ENCODE measurements at regions not wholly inside any gene's neighbourhood (a gene's known extent, or its start where the extent isn't known, plus 50 kb on each side); places are given as distances from the start of the nearest gene placed in this dataset.

- no peaks in the 10 kb centered on the region for H3K36me3 ChIP-seq (ENCODE audit: insufficient read depth, low read length)
- H3K9me2 ChIP-seq (ENCODE audit: low read depth, low read length) = no peaks in the 10 kb centered on the region
- no peak overlapping the region for H3K4me3 ChIP-seq (ENCODE audit: low read depth, low read length, poor library complexity, severe bottlenecking)
- H4K20me1 ChIP-seq (ENCODE audit: insufficient read depth, low read length) = no peaks in the 10 kb centered on the region
- H3K79me2 ChIP-seq (ENCODE audit: insufficient read depth, low read length) = no peaks in the 10 kb centered on the region
- no peak overlapping the region for H3K4me2 ChIP-seq (ENCODE audit: low read length)
- no peaks in the 10 kb centered on the region for H3K27me3 ChIP-seq (ENCODE audit: insufficient read depth, low read length)
- H3K4me1 ChIP-seq (ENCODE audit: insufficient read depth, low read length, severe bottlenecking) = no peaks in the 10 kb centered on the region
- no peak overlapping the region for H3K9ac ChIP-seq (ENCODE audit: low read length)
- no peaks in the 10 kb centered on the region for H3K9me3 ChIP-seq (ENCODE audit: low read length)
- H3K27ac ChIP-seq (ENCODE audit: low read depth, low read length, poor library complexity, severe bottlenecking) = no peak overlapping the region
- no peak overlapping the region for H2AFZ ChIP-seq (ENCODE audit: low read length)
- no peaks in the 10 kb centered on the region for H3F3A ChIP-seq (ENCODE audit: insufficient read depth, low read length)
- TF ChIP-seq CTCF (IDR thresholded peaks at IDR 0.05; ENCODE audit: low read length) (no peak), EZH2 (IDR thresholded peaks at IDR 0.05; ENCODE audit: borderline replicate concordance, low read length) (no peak)
Observed at GRCh38 chr13:71964491-71965100, 97.6 kb upstream of the DACH1 start.

GRCh38 chr13:71962735-71963134 is 95.7 kb upstream of the DACH1 start:
- H3K9me3 ChIP-seq (ENCODE audit: low read length) = no peaks in the 10 kb centered on the region
- no peaks in the 10 kb centered on the region for H3K36me3 ChIP-seq (ENCODE audit: insufficient read depth, low read length)
- H3F3A ChIP-seq (ENCODE audit: insufficient read depth, low read length) = no peaks in the 10 kb centered on the region
- no peaks in the 10 kb centered on the region for H4K20me1 ChIP-seq (ENCODE audit: insufficient read depth, low read length)
- no peak overlapping the region for H3K4me2 ChIP-seq (ENCODE audit: low read length)
- no peak overlapping the region for H3K4me3 ChIP-seq (ENCODE audit: low read depth, low read length, poor library complexity, severe bottlenecking)
- H3K79me2 ChIP-seq (ENCODE audit: insufficient read depth, low read length) = no peaks in the 10 kb centered on the region
- no peak overlapping the region for H3K27ac ChIP-seq (ENCODE audit: low read depth, low read length, poor library complexity, severe bottlenecking)
- H3K27me3 ChIP-seq (ENCODE audit: insufficient read depth, low read length) = no peaks in the 10 kb centered on the region
- H3K9ac ChIP-seq (ENCODE audit: low read length) = no peak overlapping the region
- H3K4me1 ChIP-seq (ENCODE audit: insufficient read depth, low read length, severe bottlenecking) = no peaks in the 10 kb centered on the region
- no peak overlapping the region for H2AFZ ChIP-seq (ENCODE audit: low read length)
- no peak for TF ChIP-seq CTCF (IDR thresholded peaks at IDR 0.05; ENCODE audit: low read length)
- TF ChIP-seq EZH2 (IDR thresholded peaks at IDR 0.05; ENCODE audit: borderline replicate concordance, low read length) = no peak
- H3K9me2 ChIP-seq (ENCODE audit: low read depth, low read length) = no peaks in the 10 kb centered on the region

- Histone ChIP-seq H3F3A (ENCODE audit: insufficient read depth, low read length) (no peaks in the 10 kb centered on the region), H3K9me2 (ENCODE audit: low read depth, low read length) (no peaks in the 10 kb centered on the region), H3K9ac (ENCODE audit: low read length) (no peak overlapping the region), H3K27me3 (ENCODE audit: insufficient read depth, low read length) (no peaks in the 10 kb centered on the region), H3K4me3 (ENCODE audit: low read depth, low read length, poor library complexity, severe bottlenecking) (no peak overlapping the region), H3K4me1 (ENCODE audit: insufficient read depth, low read length, severe bottlenecking) (no peaks in the 10 kb centered on the region), H3K36me3 (ENCODE audit: insufficient read depth, low read length) (no peaks in the 10 kb centered on the region), H3K4me2 (ENCODE audit: low read length) (no peak overlapping the region), H3K27ac (ENCODE audit: low read depth, low read length, poor library complexity, severe bottlenecking) (no peak overlapping the region), H4K20me1 (ENCODE audit: insufficient read depth, low read length) (no peaks in the 10 kb centered on the region), H3K79me2 (ENCODE audit: insufficient read depth, low read length) (no peaks in the 10 kb centered on the region), H2AFZ (ENCODE audit: low read length) (no peak overlapping the region), H3K9me3 (ENCODE audit: low read length) (no peaks in the 10 kb centered on the region)
- no peak for TF ChIP-seq CTCF (IDR thresholded peaks at IDR 0.05; ENCODE audit: low read length)
- TF ChIP-seq EZH2 (IDR thresholded peaks at IDR 0.05; ENCODE audit: borderline replicate concordance, low read length) = no peak
Observed at GRCh38 chr13:71962126-71962525, 95.1 kb upstream of the DACH1 start.

Measured in OCI-LY1 (cell line).